GM12878 (cell line): ENCODE measurements at regions not wholly inside any gene's neighbourhood (a gene's known extent, or its start where the extent isn't known, plus 50 kb on each side); places are given as distances from the start of the nearest gene placed in this dataset.

ENCODE experiments used
- ATAC-seq: fragments of 200-7000 bp; cut with Tn5 transposase; 3 replicates; pipeline ENCODE4 v1.9.1; 2020; ENCODE audit warnings: mild to moderate bottlenecking, moderate library complexity
- BruUV-seq: library from RNA; stranded (reverse); fragments of 400-500 nt; replicated peaks from 2 replicates; lab custom pipeline; 2021; lab: Mats Ljungman, UMichigan
- CTCF ChIA-PET: fragments of 300-600 bp; sonication (Branson Sonifier 250); formaldehyde crosslinking; extraction: SDS; loops from one replicate; lab custom pipeline; 2021; ENCODE audit warnings: inconsistent platforms; lab: Yijun Ruan, JAX
- POLR2A ChIA-PET: fragments of 350-600 bp; formaldehyde crosslinking; extraction: SDS; loops from one replicate; lab custom pipeline; 2021; ENCODE audit warnings: inconsistent platforms; lab: Charles Lee
- RAD21 ChIA-PET: fragments of 300-600 bp; sonication (Branson Sonifier 250); formaldehyde crosslinking; loops from one replicate; lab custom pipeline; 2023; ENCODE audit warnings: antibody characterized with exemption; ENCODE audit not compliant: unreplicated experiment; lab: Charles Lee
- SMC1A ChIA-PET: fragments of 300-600 bp; sonication (Branson Sonifier 250); formaldehyde crosslinking; loops from one replicate; lab custom pipeline; 2023; ENCODE audit not compliant: unreplicated experiment, uncharacterized antibody; lab: Charles Lee
- DNase-seq: peaks from one replicate; pipeline ENCODE4 v3.0.0-alpha.2; 2011; ENCODE audit warnings: low read depth, low spot score
- FAIRE-seq: peaks from 3 replicates; lab custom pipeline; 2011; peaks lifted over from hg19 to GRCh38; lab: Jason Lieb, UNC
- H2AFZ ChIP-seq: 2 replicates; pipeline ENCODE4 v1.6.0; 2011; ENCODE audit warnings: low read depth, low read length, control low read depth; ENCODE audit not compliant: control insufficient read depth
- H3K27ac ChIP-seq: 2 replicates; pipeline ENCODE4 v1.5.1; 2011; ENCODE audit warnings: control low read depth; ENCODE audit not compliant: control insufficient read depth, insufficient read depth
- H3K27me3 ChIP-seq, 2 experiments: replicated peaks in 1 of 2; 2 replicates each; pipeline versions ENCODE4 v1.6.0 to v1.6.1; 2011; ENCODE audit warnings: low read length in 1 of 2; ENCODE audit not compliant: control insufficient read depth in 2 of 2, insufficient read depth in 2 of 2
- H3K36me3 ChIP-seq, 2 experiments: 2 replicates each; pipeline ENCODE4 v1.5.1; 2011; ENCODE audit warnings: low read length in 1 of 2; ENCODE audit not compliant: control insufficient read depth in 2 of 2, insufficient read depth in 2 of 2
- H3K4me1 ChIP-seq: 2 replicates; pipeline ENCODE4 v1.6.1; 2011; ENCODE audit warnings: mild to moderate bottlenecking, low read length, moderate library complexity, mixed read lengths; ENCODE audit not compliant: control insufficient read depth, insufficient read depth
- H3K4me2 ChIP-seq: 2 replicates; pipeline ENCODE4 v1.6.0; 2011; ENCODE audit warnings: control low read depth; ENCODE audit not compliant: control insufficient read depth, insufficient read depth
- H3K4me3 ChIP-seq: fragments of 200-600 bp; sonication (generic); 2 replicates; pipeline ENCODE4 v1.5.1; 2016
- H3K79me2 ChIP-seq: 2 replicates; pipeline ENCODE4 v1.6.0; 2011; ENCODE audit warnings: low read length; ENCODE audit not compliant: control insufficient read depth, insufficient read depth
- H3K9ac ChIP-seq: 2 replicates; pipeline ENCODE4 v1.8.0; 2011; ENCODE audit warnings: low read length, control low read depth, mixed read lengths; ENCODE audit not compliant: control insufficient read depth, insufficient read depth
- H3K9me3 ChIP-seq: replicated peaks from 3 replicates; pipeline ENCODE4 v1.5.1; 2011; ENCODE audit warnings: mild to moderate bottlenecking, low read length; ENCODE audit not compliant: control insufficient read depth, insufficient read depth
- H4K20me1 ChIP-seq: 2 replicates; pipeline ENCODE4 v1.6.0; 2011; ENCODE audit not compliant: control insufficient read depth, insufficient read depth
- CHD1 ChIP-seq: IDR thresholded peaks from 2 replicates; pipeline ENCODE4 v1.6.1; 2012; ENCODE audit warnings: low read depth, low read length, improper control_type of control experiment
- FOS ChIP-seq: IDR thresholded peaks from 3 replicates; pipeline ENCODE4 v1.6.1; 2011; ENCODE audit warnings: borderline replicate concordance; ENCODE audit not compliant: insufficient read length; ENCODE audit errors: extremely low read depth
- FOXM1 ChIP-seq: IDR thresholded peaks from 2 replicates; pipeline ENCODE4 v1.6.1; 2012; ENCODE audit warnings: low read depth, mild to moderate bottlenecking, inconsistent platforms, low read length, moderate library complexity
- RFX5 ChIP-seq: IDR thresholded peaks from 2 replicates; pipeline ENCODE4 v1.6.1; 2011; ENCODE audit warnings: low read depth, low read length, improper control_type of control experiment
- SMAD1 ChIP-seq: fragments of 450-650 bp; IDR thresholded peaks from 2 replicates; pipeline ENCODE4 v1.6.1; 2018; ENCODE audit warnings: mild to moderate bottlenecking, low read depth; ENCODE audit not compliant: partially characterized antibody
- STAT3 ChIP-seq: IDR thresholded peaks from 2 replicates; pipeline ENCODE4 v1.6.1; 2011; ENCODE audit warnings: low read depth, low read length, improper control_type of control experiment
- ZBTB33 ChIP-seq: fragments of 450-650 bp; IDR thresholded peaks from 2 replicates; pipeline ENCODE4 v1.6.1; 2017; ENCODE audit warnings: mild to moderate bottlenecking
- WGBS: methylation state at CpG from one replicate; pipeline ENCODE4 v1.1.6; 2016; ENCODE audit warnings: low lambda C conversion rate; ENCODE audit not compliant: insufficient replicate concordance, insufficient coverage; ENCODE audit errors: missing lambda C conversion rate; 5-methylcytosine and 5-hydroxymethylcytosine counted together
- in situ Hi-C: fragments of 300-500 bp; cut with MboI; formaldehyde crosslinking; loops from 9 replicates; pipeline ENCODE4 v1.14.3; 2018; ENCODE audit warnings: mixed read lengths
- intact Hi-C: fragments of 100-400 bp; cut with micrococcal nuclease; formaldehyde crosslinking; loops from one replicate; pipeline ENCODE4 v1.14.2; 2022; ENCODE audit not compliant: unreplicated experiment

GRCh38 chr18:8967573-8967972 is 134.9 kb upstream of the NDUFV2 start:
- FAIRE-seq = no peak
- Histone ChIP-seq H2AFZ (no peak overlapping the region), H3K36me3 (no peaks in the 10 kb centered on the region), H3K27me3 (no peaks in the 10 kb centered on the region; a peak in 1 of 4 replicates), H3K4me3 (no peak overlapping the region), H4K20me1 (no peaks in the 10 kb centered on the region), H3K79me2 (no peaks in the 10 kb centered on the region), H3K4me1 (no peaks in the 10 kb centered on the region; the same call in 1 of the 2 replicates), H3K9me3 (no peaks in the 10 kb centered on the region; the same call in 2 of the 3 replicates), H3K27ac (no peak overlapping the region), H3K4me2 (no peak overlapping the region), H3K9ac (no peak overlapping the region)
- intact Hi-C loops = no loop called here
- DNase-seq = no peak
- BruUV-seq = no TSS peak
- in situ Hi-C loops = loop anchor here (25.0 kb wide), 1 partner anchor 130 kb away; no protein-coding TSS in a partner anchor
- ChIA-PET CTCF (no interaction called here), SMC1A (interaction anchor here (1.3 kb wide), 1 partner anchor 9 kb away, joined by 3 read pairs; no protein-coding TSS in a partner anchor), RAD21 (no interaction called here), POLR2A (no interaction called here)
- WGBS = 47% methylated on average over 6 of the region's 6 CpGs
- no peak for TF ChIP-seq RFX5
- ATAC-seq = no peak; the same call in 2 of the 3 replicates

GRCh38 chr18:8969639-8970390 is 132.7 kb upstream of the NDUFV2 start:
- no TSS peak for BruUV-seq
- Histone ChIP-seq H3K27me3 (no peaks in the 10 kb centered on the region; a peak in 1 of 4 replicates), H2AFZ (no peak overlapping the region), H3K9me3 (no peaks in the 10 kb centered on the region; the same call in 2 of the 3 replicates), H3K79me2 (no peaks in the 10 kb centered on the region), H3K4me1 (no peaks in the 10 kb centered on the region; the same call in 1 of the 2 replicates), H3K4me3 (no peak overlapping the region), H4K20me1 (no peaks in the 10 kb centered on the region), H3K27ac (no peak overlapping the region), H3K36me3 (no peaks in the 10 kb centered on the region), H3K9ac (no peak overlapping the region), H3K4me2 (no peak overlapping the region)
- DNase-seq (no peak), FAIRE-seq (no peak), ATAC-seq (no peak)
- TF ChIP-seq FOS (no peak), CHD1 (no peak), ZBTB33 (no peak), SMAD1 (no peak), STAT3 (no peak), FOXM1 (no peak)
- WGBS = 10% methylated on average over 4 of the region's 4 CpGs
- ChIA-PET CTCF (interaction anchor here (1.6 kb wide), 1 partner anchor 18 kb away, joined by 7 read pairs; no protein-coding TSS in a partner anchor), POLR2A (no interaction called here), RAD21 (no interaction called here), SMC1A (no interaction called here)
- in situ Hi-C loops = loop anchor here (25.0 kb wide), 1 partner anchor 133 kb away; no protein-coding TSS in a partner anchor
- intact Hi-C loops = no loop called here
